Esophagus mucosa (tissue), 1 donor: ENCODE measurements at regions not wholly inside any gene's neighbourhood (a gene's known extent, or its start where the extent isn't known, plus 50 kb on each side); places are given as distances from the start of the nearest gene placed in this dataset.

Source experiments
- ATAC-seq: fragments of 200-7000 bp; cut with Tn5 transposase; one replicate; pipeline ENCODE4 v1.9.1; 2020
- donor health status: DM: yes; HTN: yes; CAD: no.

DNA sequence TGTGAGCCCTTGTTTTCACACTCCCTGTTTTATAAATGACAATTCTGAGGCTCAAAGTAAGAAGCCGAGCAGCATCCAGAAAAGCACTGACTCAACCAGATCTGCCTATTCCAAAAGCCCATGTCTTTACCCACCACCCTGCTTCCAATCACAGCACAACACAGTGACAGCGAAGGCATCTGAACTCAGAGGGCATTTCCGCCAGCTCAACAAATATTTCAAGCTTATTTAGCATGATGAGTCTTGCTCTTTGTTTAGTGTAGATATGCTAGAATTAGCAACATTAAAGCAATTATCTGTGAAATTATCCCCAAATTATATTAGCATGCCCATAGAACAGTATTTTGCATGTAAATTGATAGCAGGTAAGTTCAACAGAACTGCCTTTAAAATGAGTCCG, 359.1 kb upstream of the RAB6C start:
- ATAC-seq: no peak

- ATAC-seq: no peak
Measured at GRCh38 chr2:129623783-129624182, 355.7 kb upstream of the RAB6C start.

- ATAC-seq: no peak
Measured at GRCh38 chr2:129627437-129627836, 352.0 kb upstream of the RAB6C start.

GRCh38 chr2:129636692-129637091, 342.8 kb upstream of the RAB6C start:
- no peak for ATAC-seq

DNA sequence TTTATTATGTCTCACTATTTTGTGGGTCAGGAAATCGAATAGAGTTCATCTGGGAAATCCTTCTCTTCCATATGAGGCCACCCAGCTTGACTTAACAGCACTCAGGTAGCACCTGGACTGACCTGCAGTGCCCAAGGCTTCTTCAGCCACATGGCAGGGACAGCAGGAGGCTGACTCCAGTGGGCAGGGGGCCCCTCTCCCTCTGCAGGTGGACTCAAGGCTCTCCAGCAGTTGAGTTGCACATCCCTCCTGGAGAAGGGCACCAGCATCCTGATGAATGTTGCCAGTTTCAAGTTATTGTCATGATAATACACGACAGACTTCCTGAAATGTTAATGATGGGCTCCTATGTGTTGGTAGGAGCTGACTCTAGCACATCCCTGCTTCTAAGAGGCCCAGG, 338.1 kb upstream of the RAB6C start:
- ATAC-seq: no peak

GRCh38 chr2:129642526-129643043, 336.9 kb upstream of the RAB6C start:
- no peak for ATAC-seq

DNA sequence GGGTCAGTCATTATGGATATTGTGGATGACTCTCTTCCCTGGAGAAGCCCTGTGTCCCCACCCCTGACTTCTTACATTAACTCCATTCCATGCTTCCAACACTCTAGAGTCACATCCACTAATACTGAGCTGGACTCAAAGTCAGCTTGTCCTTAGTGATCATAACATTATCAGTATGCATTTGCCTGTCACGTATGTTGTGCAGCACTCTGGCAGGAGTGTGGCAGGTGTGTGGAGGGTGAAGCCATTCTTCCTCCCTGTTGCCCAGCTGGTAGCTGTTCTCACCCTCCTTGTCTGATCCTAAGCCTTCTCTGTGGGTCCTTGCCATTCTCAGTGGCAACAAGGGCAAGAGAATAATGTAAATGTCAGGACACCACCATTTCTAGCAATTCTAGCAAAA, 334.1 kb upstream of the RAB6C start:
- no peak for ATAC-seq

DNA sequence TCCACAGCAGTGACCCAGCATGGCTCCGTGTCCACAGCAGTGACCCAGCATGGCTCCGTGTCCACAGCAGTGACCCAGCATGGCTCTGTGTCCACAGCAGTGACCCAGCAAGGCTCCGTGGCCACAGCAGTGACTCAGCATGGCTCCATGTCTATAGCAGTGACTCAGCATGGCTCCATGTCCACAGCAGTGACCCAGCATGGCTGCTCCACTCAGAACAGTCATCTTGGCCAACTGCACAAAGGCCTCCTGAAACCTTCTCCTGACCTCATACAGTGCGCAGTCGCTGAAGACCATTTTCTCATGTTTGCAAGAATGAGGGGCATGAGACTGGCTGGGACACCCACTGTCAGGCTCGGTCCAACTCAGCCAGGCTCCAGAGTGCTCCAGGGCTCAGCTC, 333.4 kb upstream of the RAB6C start:
- ATAC-seq: no peak

DNA sequence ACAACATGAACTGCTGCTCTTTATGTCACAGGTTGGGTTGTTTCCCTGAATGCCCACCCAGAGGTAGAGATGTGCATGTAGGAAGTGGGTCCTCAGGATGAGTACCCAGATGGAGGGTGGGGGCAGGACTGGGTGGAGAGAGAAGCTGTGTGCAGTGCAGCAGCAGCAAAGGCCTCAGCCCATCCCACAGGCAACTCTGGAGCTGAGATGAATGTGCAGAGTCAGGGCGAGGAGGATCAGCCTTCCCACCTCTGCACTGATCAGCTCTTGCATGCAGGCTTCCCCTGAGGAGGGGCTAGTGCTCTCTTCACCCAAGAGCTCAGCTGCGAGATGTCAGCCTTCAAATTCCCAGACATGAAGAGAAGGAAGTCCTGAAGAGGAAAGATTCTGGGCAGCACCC, 326.2 kb upstream of the RAB6C start:
- no peak for ATAC-seq

DNA sequence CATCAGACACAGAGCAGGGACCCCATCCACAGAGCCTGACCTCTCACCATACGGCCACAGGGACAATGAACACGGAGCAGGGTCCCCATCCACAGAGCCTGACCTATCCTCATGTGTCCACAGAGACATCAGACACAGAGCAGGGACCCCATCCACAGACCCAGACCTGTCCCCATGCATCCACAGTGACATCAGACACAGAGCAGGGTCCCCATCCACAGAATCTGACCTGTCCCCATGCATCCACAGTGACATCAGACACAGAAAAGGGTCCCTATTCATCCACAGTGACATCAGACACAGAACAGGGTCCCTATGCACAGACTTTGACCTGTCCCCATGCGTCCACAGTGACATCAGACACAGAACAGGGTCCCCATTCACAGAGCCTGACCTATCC, 325.1 kb upstream of the RAB6C start:
- ATAC-seq: no peak

- ATAC-seq: no peak
Measured at GRCh38 chr2:129656081-129656598, 323.3 kb upstream of the RAB6C start.

GRCh38 chr2:129658430-129658829, 321.0 kb upstream of the RAB6C start:
- no peak for ATAC-seq

- peak; percentile 31 for ATAC-seq
Measured at GRCh38 chr2:129661935-129662334, 317.5 kb upstream of the RAB6C start.

DNA sequence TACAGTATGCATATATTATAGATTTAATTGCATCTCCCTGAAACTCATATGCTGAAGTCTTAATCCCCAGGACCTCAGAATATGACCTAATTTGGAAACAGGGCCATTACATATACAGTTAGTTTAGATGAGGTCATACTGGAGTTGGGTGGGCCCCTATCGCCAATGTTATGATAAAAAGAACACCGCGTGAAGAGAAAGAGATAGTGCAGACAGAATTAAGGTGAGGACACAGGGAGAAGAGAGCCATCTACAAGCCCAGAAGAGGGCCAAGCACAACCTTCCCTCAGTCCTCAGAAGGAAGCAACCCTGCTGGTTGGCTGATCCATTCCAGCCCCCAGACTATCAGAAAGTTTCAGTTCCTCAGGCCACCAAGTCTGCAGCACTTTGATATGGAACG, 311.9 kb upstream of the RAB6C start:
- no peak for ATAC-seq

DNA sequence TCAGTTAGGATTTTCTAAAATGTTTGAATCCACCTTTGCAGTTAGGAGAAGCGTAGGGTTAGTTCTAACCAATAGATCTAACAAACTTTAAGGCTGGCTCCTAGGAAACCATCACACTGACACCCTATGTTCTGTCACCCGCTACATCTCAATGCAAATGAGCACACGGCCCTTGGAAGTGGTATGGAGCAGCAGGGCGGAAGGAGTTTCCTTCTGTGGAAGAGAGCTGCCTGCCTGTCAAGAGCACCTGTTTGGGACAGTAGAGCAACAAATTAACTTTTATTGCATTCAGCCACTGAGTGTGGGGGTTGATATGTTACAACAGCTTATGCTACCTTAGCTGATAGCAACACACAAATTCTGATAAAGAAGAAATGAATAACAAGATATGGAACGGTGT, 306.9 kb upstream of the RAB6C start:
- no peak for ATAC-seq

DNA sequence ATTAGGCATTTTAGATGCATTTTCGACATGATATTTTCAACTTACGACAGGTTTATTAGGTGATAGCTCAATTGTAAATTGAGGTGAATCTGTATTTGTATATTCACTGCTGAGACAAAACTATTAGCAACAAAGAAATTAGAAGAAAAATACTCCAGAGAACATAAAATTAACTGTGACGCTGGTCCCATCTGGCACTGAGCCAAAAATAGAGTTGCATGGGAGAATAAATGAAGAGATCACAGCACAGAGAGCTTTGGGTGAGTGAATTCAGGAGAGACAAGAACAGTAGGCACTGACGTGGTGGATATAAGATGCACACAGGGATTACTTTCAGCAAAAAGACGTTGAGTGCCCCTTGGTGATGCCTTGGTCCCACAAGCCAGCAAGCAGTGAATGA, 306.2 kb upstream of the RAB6C start:
- no peak for ATAC-seq

GRCh38 chr2:129673847-129674711, 305.4 kb upstream of the RAB6C start:
- no peak for ATAC-seq

- ATAC-seq: no peak
Measured at GRCh38 chr2:129678751-129679150, 300.7 kb upstream of the RAB6C start.

- ATAC-seq: no peak
Measured at GRCh38 chr2:129681788-129682187, 297.7 kb upstream of the RAB6C start.

DNA sequence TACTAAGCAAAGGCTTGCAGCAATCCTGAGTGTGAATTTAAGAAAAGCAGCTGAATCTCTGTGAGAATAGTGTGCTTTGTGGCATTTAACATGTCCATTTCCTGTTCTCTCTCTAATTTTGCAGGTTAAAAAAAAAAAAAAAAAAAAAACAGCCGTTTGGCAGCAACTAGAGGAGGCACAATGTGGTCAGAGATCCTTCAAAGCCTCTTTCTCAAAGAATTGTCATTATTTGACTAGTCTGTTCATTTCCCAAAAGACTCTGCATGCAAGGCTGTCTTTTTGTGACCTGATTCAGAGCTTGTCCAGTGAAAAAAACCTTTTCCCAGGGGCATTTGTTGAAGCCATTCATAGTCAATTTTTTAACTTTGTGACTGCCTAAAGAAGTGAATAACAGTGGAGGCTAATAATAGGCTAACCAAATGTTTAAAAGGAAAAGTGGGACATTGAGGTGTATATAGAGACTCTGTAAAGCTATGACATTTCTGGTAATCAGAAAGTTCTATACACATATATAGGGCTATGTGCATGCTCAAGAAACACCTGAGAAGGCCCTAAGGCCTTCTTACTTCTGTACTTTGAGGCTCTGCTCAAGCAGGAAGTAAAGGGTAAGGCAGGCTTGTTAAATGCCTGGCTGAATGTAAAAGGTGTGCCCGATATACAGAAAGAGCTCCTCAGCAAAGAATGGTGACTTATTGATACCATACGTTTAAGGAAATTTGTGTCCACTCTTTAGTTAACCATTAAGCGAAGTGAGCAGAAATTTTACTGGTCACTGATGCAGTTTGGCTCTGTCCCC, 289.6 kb upstream of the RAB6C start:
- peak; percentile 26 for ATAC-seq

GRCh38 chr2:129695496-129695895, 284.0 kb upstream of the RAB6C start:
- no peak for ATAC-seq

DNA sequence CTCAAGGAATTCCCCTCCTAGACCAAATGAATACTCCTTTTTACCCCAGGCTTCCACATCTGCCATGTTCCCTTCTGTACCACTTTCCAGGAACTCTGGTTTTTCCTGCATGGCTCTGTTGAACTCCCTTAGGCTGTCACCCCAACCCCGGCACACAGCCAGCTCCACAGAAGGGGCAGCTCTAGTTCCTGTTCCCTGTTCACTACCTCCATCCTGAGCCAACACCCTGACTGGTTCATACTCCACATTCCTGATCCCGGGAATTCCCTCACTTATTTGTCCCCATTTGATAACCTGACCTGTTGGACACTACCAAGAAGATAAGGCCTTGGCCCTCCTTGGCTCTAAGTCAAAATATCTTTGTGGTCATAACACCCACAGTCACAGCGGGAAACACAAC, 280.9 kb upstream of the RAB6C start:
- no peak for ATAC-seq

DNA sequence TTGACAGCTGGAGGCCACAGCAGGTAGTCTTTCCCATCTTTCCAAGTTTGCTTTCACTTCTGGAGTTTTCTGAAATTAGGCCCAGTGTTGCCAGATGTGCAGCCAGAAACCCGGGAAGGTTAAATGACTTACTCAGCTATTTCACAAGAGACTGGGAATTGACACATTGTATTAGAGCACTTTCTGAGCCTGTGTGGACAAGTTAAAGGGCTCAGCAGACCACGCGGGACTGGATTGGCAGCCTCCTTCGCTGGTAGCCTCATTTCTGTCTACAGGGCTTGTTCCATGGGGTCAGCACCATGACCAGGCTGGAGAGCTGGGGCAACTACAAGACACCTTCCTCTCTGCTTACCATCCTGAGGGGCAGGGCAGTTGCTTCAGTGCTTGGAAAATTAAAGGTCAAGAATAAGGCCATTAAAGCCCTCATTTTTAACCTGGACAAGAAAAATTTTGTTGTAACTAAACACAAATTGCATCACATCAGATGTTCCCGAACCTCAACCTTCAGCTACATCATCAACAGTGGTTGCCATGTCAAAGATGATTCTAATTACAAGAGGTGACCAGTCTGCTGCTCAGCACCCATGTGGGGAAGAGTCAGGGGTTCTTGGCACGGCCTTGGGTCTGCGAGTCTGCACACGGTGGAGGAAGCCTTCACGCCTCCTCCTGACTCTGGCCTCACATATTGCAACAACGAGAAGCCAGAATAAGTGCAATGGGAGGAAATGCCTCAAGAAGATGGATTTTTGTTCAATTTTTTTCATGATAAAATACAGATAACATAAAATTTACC, 279.5 kb upstream of the RAB6C start:
- ATAC-seq: peak; percentile 98
